ENCODE measurements at regions not wholly inside any gene's neighbourhood (a gene's known extent, or its start where the extent isn't known, plus 50 kb on each side); places are given as distances from the start of the nearest gene placed in this dataset.

- TF ChIP-seq CTCF (IDR thresholded peaks at IDR 0.05) (no peak), POLR2A (IDR thresholded peaks at IDR 0.05; ENCODE audit: low read depth) (no peak), POLR2AphosphoS5 (IDR thresholded peaks at IDR 0.05) (no peak)
These were observed 275.3 kb upstream of the CDH6 start for GRCh38 chr5:30918171-30918570.
